HG03342 (cell line): ENCODE measurements at regions not wholly inside any gene's neighbourhood (a gene's known extent, or its start where the extent isn't known, plus 50 kb on each side); places are given as distances from the start of the nearest gene placed in this dataset.
"Not testable (repeated sequence)": the region's sequence is repeated elsewhere in the genome, so short reads cannot be mapped to it uniquely, and the experiment has no call there.

Experiments
- ATAC-seq: cut with Tn5 transposase; IDR thresholded peaks from one replicate; pipeline ENCODE4 v1.9.1; 2021; ENCODE audit warnings: mild to moderate bottlenecking, moderate library complexity; ENCODE audit not compliant: unreplicated experiment

DNA sequence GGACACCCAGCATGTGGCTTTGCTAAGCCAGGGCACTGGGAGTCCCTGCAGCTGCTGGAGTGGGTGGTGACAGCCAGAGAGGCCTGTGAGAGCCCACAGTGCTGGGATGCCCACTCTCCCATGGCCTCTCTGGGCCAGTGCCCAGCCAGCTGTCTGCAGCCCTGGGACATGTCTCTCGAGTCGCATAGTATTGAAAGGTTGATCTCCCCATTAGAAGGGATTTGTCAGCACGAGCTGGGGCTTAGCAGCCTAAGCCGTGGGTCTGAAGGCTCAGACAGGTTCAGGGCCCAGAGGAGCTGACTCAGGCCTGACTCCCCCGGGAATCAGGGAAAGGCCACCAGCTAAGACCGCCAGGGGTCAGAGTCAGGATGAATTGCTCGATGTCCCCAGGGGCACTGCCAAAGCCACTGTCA is 53.5 kb downstream of the FOXD2 start:
- ATAC-seq: no peak

DNA sequence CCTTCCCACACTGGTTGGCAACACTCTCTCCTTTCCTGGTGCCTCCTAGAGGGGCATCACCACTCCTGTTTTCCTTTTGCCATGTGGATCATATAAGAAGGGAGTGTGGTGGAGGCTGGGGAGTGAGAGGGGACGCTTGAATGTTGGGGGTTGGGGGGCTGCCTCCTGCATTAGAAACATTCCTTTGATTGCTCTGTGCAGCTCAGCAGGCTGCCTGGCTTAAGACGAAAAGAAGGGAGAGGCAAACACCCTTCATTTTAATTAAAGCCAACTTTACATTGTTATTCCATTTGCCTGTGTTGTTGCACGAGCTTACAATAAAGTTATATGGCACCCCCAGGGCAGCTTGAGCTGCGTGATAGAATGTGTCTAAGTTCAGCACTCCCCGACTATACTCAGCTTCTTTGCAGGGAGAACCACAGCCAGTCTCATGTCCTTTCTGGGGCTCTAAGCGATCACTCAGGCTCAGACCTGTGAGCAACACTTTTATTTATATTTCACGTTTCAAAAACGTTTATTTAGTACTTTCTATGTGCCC is 57.4 kb downstream of the FOXD2 start:
- no peak for ATAC-seq

DNA sequence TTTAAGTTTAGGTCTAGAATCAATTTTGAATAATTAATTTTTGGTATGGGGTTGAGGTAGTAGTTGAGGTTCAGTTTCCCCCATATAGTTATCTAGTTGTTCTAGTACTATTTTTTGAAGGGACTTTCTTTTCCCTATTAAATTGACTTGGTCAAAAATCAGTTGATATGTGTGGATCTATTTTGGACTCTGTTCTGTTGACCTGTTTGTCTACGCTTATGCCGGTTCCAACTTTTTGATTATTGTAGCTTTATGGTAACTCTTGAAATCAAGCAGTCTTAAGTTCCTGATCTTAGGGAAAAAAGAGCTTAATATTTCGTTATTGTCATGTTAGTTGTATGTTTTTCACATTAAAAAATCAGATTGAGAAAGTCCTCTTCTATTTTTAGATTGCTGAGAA is 60.7 kb downstream of the FOXD2 start:
- ATAC-seq: no peak

DNA sequence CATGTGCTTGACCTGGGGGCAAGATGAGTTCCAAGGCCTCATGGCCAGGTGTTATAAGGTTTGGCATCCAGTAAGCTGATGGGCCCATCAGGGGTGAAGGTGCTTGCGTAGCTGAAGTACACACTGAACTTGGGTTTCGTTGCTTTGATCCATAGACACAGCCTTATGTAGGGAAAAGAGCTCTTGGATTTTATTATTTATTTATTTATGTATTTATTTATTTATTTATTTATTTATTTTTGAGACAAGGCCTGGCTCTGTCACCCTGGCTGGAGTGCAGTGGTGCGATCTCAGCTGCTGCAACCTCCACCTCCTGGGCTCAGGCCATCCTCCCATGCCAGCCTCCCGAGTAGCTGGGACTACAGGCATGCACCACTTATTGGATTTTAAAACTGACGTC is 63.2 kb downstream of the FOXD2 start:
- ATAC-seq: no peak

DNA sequence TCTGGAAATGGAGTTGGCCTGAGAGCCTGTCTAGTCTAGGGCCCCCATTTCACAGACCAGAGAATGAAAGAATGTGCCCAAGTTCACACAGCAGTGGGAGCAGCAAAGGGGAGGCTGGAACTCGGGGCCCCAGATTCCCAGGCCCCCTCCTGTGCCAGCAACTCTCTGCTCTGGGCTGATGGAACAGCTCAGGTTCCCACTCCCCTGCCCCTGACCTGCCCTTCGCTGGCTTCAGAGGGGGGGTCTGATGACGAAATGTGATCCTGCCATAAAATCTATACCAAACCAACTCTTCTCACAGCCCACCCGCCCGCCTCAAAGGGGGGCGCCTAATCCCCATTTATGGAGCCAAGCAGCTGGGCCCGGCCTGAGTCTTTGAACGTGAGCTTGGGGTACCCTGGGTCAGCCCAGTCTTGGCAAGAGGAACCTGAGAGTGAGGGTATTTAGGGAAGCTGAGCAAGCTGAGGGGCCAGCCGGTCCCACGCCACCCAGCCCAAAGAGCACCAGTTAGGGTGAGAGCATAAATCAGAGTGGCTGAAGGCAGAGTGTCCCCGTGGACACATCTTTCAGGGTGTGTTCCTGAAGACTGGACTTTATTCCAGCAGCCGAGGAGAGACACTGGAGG is 65.0 kb downstream of the FOXD2 start:
- ATAC-seq: no peak

DNA sequence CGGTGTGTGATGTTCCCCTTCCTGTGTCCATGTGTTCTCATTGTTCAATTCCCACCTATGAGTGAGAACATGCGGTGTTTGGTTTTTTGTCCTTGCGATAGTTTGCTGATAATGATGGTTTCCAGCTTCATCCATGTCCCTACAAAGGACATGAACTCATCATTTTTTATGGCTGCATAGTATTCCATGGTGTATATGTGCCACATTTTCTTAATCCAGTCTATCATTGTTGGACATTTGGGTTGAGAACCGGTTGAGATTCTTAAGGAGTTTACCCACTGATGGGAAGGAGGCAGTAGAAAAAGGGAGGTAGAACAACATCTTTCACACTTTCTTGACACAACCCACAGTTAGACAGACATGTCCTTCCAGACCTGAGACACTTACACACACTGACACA is 67.0 kb downstream of the FOXD2 start:
- not testable (repeated sequence) for ATAC-seq

DNA sequence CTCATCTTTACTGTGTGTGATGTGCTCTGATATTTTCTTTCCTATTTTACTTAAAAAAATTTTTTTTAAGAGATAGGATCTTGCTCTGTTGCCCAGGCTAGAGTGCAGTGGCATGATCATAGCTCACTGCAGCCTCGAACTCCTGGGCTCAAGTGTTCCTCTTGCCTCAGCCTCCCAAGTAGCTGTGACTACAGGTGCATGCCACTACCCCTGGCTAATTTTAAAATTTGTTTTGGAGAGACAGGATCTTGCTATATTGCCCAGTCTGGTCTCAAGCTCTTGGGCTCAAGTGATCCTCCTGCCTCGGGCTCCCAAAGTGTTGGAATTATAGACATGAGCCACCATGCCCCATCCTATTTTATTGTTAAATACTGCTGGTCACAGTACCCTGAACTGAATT is 67.4 kb downstream of the FOXD2 start:
- ATAC-seq: no peak

DNA sequence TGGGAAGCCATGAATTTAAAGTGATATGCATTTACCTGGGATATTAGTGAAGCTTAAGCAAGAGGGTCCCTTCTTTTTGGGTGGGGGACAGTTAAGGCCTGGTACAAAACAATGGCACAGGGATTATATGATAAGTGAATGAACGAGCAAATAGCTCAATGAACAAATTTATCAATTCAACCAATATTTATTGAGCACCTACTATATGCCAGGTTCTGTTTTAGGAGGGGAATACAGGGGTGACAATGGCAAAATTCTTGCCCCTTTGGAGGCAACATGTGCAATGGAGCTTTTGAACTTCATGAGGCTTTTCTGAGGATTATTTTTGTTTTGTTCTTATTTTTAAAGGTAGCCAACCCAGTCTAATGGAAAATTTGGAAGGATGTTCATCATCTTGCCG is 68.2 kb downstream of the FOXD2 start:
- ATAC-seq: no peak

DNA sequence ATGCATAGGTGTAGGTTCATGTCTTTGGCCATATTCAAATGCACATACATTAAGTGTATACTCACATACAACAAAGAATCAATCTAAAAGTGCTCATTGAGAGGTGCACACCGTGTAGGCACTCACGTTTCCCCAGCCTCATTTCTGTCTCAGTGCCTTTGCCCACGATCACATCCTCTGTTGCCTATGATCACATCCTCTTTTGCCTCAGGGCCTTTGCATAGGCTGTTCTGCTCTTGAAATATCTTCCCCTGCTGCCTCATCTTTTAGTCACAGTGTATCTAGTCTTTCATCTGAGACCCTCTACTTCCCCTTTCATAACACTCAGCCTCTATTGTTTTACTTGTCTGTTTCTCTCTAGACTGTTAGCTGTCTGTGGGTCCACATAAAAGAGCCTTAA is 69.3 kb downstream of the FOXD2 start:
- no peak for ATAC-seq

DNA sequence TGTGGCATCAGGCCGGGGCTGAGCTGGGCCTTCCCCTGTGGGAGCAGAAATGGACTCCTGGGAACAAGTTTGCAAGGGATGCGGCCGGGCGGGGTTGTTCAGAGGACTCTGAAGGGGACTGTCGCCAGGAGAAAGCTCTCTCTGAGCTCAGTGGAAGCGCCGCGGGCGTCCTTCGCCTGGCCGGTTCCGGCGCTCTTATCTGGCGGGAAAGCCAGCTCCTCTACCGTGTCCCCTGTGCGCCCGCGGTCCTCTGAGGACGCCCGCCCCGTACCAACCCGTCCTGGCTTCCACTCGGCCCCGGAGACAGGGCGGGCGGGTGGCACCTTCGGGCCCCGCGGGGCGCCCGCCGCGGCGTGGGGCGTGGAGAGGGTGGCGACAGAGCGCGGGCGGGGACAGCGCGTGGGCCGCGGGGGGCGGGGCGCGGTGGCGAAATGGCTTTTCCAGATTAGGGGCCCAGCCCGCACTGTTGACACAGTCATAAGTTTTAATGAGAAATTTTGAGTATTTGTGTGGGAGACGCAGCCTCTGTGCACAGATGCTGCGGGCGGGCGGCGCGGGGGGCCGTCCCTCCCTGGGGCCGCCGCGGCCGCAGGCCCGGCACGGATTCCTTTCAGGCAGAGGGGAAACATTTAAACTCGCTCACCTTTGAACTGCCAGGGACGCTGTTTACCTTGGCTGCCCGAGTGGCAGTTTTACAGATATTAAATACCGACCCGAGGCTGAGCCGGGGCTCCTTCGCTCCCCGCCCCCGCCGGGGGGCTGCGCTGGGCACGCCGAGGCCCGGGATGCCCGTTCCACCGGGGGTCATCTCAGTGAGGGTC is 70.2 kb downstream of the FOXD2 start:
- no peak for ATAC-seq

DNA sequence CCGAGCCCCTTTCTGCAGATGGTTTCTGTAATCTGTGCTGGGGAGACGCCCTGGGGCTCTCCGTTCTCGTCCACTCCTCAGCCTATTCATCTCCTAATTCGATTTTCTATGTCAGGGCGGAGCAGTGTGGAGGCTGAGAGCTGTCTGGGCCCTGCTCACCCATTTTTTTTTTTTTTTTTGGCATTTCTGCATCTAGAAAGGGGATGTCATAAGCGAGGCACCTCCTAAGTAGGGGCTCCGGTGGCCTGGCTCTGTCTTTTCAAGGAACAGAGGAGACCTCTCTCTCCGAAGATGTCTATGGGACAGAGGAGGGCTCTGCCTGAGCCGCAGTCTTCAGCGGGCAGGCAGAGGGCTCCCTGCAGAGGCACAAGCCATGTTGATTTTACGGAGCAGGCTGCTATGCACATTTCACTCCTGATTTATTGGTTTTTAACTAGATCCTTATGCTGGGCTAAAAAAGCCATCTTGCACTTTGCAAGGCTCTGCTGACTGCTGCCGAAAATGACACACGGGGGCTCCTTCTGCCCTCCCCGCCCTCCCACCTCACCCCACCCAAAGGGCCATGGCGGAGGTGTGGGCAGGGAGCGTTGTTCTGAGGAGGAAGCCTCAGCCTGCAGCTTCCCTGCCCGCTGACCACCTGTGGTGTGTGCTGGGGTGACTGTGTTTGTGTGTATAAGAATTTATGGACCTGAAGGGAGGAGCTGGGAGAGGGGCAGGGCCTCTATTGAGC is 71.0 kb downstream of the FOXD2 start:
- ATAC-seq: no peak

DNA sequence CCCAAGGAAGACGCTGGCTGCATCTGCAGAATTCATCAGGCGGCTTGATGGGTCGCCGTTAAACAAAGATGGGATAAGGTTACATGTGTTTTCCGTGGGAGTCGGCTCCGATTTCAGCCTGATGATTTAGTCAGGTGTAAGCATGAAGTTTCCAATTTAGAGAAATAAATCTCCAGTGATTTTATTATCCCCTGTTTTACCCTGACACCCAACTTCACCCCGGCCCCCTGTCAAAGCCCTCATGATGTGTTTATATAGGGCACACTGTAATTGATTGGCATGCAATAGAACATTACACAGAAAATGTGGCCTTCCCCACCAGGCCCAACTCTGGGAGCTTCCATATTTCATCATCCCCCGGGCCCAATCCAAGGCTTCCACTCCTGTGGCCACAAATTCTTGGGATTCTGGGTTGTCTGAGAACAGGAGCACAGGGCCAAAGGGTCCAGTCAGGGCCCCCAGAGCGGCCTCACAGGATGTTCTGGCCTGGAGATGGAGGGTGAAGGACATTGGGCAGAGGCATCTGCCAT is 72.5 kb downstream of the FOXD2 start:
- ATAC-seq: no peak

DNA sequence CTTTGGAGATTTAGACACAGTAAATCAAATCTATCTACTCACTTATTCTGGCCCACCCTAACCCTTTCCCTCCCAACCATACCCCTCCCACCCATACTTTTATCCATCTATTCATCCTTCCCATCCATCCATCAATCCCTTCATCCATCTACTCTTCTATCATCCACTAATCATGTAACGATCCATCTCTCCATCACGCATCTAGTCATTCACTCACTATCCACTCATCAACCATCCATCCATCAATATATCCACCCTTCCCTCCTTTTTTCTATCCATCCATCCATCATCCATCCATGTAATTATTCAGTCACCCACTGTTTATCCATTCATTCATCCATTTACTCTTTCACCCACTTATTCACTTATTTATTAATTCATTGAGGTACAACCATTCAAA is 74.0 kb downstream of the FOXD2 start:
- no peak for ATAC-seq

DNA sequence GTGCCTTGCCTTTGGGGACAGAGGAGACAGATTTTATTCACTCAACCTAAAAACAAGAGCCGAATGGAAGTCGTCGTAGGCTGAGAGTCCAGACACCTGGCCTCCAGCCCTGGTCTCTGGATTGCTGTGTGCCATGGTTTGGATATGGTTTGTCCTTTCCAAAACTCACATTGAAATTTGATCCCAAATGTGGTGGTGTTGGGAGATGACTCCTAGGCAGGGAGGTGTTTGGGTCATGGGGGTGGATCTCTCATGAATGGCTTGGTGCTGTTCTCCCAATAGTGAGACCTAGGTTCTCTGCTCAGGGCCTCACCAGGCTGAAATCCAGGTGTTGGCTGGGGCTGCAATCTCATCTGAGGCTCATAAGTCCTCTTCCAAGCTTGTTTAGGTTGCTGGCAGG is 75.5 kb downstream of the FOXD2 start:
- no peak for ATAC-seq

DNA sequence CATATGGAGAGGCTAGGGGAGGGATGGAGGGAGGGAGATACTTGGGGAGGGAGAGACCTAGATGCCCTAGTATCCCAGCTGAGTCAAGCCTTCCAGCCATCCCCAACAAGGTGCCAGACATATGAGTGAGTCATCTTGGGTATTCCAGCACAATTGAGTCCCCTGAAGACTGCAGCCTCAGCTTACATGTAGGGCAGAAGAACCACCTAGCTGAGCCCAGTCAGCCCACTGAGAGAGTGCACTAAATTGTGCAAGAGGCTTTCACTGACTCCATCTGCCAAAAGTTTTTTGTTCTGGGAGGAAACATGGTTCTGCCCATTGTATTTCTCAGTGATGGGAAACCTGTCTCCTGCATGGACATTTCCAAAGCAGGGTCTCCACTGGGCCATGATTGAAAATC is 76.4 kb downstream of the FOXD2 start:
- ATAC-seq: no peak

DNA sequence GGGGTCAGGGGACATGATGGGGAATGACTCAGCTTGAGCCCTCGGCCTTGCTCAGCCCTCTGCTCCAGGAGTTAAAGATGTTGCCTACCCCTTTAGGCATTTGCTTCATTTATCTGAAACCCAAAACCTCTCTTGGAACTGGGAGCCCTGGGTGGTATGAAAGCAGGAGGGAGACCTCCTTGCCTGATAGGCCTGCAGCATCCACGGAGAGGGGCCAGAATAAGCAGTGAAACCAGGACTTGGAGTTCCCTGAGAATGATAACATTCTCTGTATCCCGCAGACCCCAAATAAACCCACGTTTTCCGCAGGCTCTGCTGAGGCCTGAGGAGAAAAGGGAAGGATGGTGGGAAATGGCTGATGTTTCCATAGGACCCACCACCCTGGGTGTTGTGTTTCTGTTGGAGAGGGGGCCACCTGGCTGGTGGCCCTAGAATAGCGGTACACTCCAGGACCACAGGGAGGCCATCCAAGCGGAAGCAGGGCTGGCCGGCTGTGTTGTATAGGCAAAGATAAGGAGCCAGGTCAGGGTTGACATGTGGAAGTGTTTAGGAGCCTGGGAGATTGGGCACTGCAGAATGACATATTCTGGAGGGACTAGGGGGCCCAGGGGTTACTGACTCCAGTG is 77.4 kb downstream of the FOXD2 start:
- ATAC-seq: no peak

DNA sequence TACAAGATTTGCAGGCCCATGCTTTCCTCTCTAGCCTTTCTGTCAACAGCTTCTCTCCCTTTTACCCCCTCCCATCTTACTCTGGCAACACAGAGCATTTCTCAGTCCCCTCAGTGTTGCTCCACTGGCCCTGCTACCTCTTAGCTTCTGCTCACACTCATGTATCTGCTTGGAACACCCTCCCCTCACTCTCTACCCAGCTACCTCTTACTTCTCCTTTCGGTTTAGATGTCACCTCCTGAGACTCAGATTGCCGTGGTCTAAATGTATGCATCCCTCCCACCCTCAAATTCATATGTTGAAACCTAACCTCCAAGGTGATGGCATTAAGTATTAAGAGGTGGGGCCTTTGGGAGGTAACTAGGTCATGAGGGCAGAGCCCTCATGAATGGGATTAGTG is 80.1 kb downstream of the FOXD2 start:
- no peak for ATAC-seq

DNA sequence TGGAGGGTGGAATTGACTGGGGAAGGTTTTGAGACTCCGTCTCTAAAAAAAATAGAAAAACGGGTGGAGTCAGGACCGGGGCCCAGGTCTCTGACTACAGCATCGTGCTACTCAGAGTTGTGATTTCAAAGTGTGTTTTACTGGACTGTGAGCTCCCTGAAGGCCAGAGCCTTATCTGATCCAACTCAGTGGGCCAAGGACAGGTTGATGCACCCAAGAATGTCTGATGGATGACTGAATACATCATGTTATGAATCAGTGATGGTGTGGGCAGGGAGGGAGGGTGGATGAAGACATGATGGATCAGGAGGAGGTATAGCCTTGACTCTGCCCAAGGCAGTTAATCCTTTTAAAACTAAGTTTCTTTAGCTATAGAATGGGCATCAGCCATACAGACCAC is 81.6 kb downstream of the FOXD2 start:
- ATAC-seq: no peak

DNA sequence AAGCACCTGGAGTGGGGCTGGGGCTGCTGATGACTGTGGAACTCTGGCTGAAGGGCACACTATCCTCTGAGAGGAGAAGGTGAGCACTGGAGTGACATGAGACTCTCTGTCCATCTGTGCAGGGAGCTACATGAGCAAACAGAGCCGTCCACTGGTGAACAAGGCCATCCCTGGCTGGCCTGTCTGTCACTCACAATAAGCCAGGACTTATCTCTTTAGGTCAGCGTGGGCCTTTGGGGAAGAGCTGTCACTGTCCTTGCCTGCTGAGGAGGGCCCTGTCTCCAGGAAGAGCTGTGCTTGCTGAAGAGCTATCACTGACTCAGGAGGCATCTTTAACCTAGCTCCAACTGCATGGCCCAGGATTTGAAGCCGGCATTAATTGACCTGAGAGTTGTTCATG is 82.1 kb downstream of the FOXD2 start:
- no peak for ATAC-seq

DNA sequence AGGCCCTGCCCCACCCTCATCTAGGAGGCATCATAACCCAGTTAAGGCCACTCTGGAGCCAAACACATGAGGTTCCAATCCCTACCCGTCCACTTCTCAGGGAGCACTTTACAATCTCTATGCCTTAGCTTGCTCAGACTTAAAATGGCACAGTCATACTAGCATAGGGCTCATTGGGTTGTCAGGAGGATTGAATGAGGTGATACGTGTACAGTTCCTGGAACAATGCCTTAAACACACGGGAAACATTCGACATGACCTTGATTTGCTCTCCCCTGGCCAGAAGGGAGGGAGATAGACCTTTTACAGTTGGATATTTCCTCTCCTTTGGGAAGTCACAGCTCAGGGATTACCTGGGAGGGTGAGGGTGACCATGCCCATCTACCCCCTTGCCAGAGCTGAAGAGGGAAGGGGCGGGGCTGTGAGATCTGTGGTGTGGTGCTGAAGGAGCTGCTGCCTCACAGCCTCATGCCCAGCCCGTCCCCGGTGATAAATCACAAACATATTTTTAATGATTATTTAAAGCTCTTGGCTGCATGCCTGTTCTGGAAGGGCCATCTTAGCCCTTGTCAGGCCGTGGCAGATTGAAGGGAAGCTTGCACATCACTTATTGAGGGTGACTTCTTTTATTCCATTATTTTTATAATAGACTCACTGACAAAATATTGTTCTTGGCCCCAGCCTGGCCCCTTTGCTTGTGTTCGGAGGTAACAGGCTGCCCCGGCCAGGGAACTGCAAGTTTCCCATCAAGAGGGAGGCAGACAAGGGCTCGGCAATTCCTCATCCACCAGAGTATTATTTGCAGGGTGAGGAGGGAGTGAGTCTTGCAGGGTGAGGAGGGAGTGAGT is 83.4 kb downstream of the FOXD2 start:
- no peak for ATAC-seq
